Endothelial cell of umbilical vein (primary cell): ENCODE measurements at regions not wholly inside any gene's neighbourhood (a gene's known extent, or its start where the extent isn't known, plus 50 kb on each side); places are given as distances from the start of the nearest gene placed in this dataset.
"Not testable (repeated sequence)": the region's sequence is repeated elsewhere in the genome, so short reads cannot be mapped to it uniquely, and the experiment has no call there.

Experiments
- BruUV-seq: library from RNA; stranded (reverse); fragments of 400-500 nt; replicated peaks from 2 replicates; lab custom pipeline; 2021; lab: Mats Ljungman, UMichigan
- CTCF ChIA-PET: fragments of 300-600, 350-600 bp; sonication (Branson Sonifier 250); formaldehyde crosslinking; loops from one replicate; lab custom pipeline; 2021; ENCODE audit warnings: antibody characterized with exemption, inconsistent platforms; lab: Charles Lee
- POLR2A ChIA-PET: fragments of 300-600, 350-600 bp; sonication (Branson Sonifier 250); formaldehyde crosslinking; loops from one replicate; lab custom pipeline; 2021; ENCODE audit warnings: antibody characterized with exemption, inconsistent platforms; lab: Charles Lee
- DNase-seq: peaks from one replicate; pipeline ENCODE4 v3.0.0-alpha.2; 2011; ENCODE audit warnings: low read depth, low spot score
- FAIRE-seq: peaks from 2 replicates; lab custom pipeline; 2011; peaks lifted over from hg19 to GRCh38; lab: Jason Lieb, UNC
- H2AFZ ChIP-seq: 2 replicates; pipeline ENCODE4 v1.6.0; 2012; ENCODE audit warnings: low read depth, low read length, control low read depth, inconsistent platforms
- H3K27ac ChIP-seq: 2 replicates; pipeline ENCODE4 v1.5.1; 2011; ENCODE audit warnings: low read depth, mild to moderate bottlenecking, control low read depth, low read length, moderate library complexity; ENCODE audit not compliant: insufficient read depth
- H3K27me3 ChIP-seq, 2 experiments: 2 replicates each; pipeline versions ENCODE4 v1.6.0 to v1.6.1; 2011; ENCODE audit warnings: low read length in 2 of 2, mixed read lengths in 1 of 2; ENCODE audit not compliant: control insufficient read depth in 2 of 2, insufficient read depth in 2 of 2
- H3K36me3 ChIP-seq, 2 experiments: 2 replicates in 1 of 2; 3 replicates in 1 of 2; pipeline ENCODE4 v1.5.1; 2011; ENCODE audit warnings: low read length in 2 of 2, mild to moderate bottlenecking in 1 of 2, moderate library complexity in 1 of 2; ENCODE audit not compliant: control insufficient read depth in 2 of 2, insufficient read depth in 2 of 2; ENCODE audit errors: extremely low read depth in 1 of 2
- H3K4me1 ChIP-seq: 3 replicates; pipeline ENCODE4 v1.5.1; 2011; ENCODE audit warnings: mild to moderate bottlenecking, low read length; ENCODE audit not compliant: control insufficient read depth, insufficient read depth; ENCODE audit errors: extremely low read depth
- H3K4me2 ChIP-seq: 2 replicates; pipeline ENCODE4 v1.6.1; 2011; ENCODE audit warnings: low read length, control low read depth, mixed read lengths; ENCODE audit not compliant: insufficient read depth
- H3K4me3 ChIP-seq, 3 experiments: fragments of 200-600 bp in 1 of 3; sonication (generic), shearing (Covaris generic) in 1 of 3; replicated peaks in 1 of 3; 2 replicates each; pipeline ENCODE4 v1.5.1; 2011 to 2016; ENCODE audit warnings: control low read depth in 3 of 3, low read length in 3 of 3, mild to moderate bottlenecking in 2 of 3, inconsistent platforms in 1 of 3, low read depth in 1 of 3, moderate library complexity in 1 of 3; ENCODE audit not compliant: insufficient read depth in 1 of 3
- H3K79me2 ChIP-seq: 2 replicates; pipeline ENCODE4 v1.6.0; 2012; ENCODE audit warnings: low read length, inconsistent platforms; ENCODE audit not compliant: control insufficient read depth, insufficient read depth
- H3K9ac ChIP-seq: replicated peaks from 2 replicates; pipeline ENCODE3; 2011; ENCODE audit warnings: low read length, control low read depth; ENCODE audit not compliant: insufficient read depth; ENCODE audit errors: extremely low read depth
- H3K9me1 ChIP-seq: replicated peaks from 3 replicates; pipeline ENCODE4 v1.6.0; 2011; ENCODE audit warnings: mild to moderate bottlenecking, low read length; ENCODE audit not compliant: control insufficient read depth, insufficient read depth; ENCODE audit errors: extremely low read depth
- H3K9me3 ChIP-seq: replicated peaks from 2 replicates; pipeline ENCODE4 v1.5.1; 2012; ENCODE audit warnings: low read length, inconsistent platforms; ENCODE audit not compliant: control insufficient read depth, insufficient read depth
- H4K20me1 ChIP-seq: replicated peaks from 2 replicates; pipeline ENCODE3; 2011; ENCODE audit warnings: mild to moderate bottlenecking, low read length; ENCODE audit not compliant: control insufficient read depth, insufficient read depth; ENCODE audit errors: extremely low read depth
- dilution Hi-C: fragments of 300-500 bp; cut with MboI; formaldehyde crosslinking; loops from one replicate; pipeline ENCODE4 v1.15.0; 2019; ENCODE audit warnings: low sequenced_read_pairs; ENCODE audit not compliant: extremely low pct_ligation_motif_present
- intact Hi-C: fragments of 100-400 bp; cut with micrococcal nuclease; formaldehyde crosslinking; loops from one replicate; pipeline ENCODE4 v1.10.0; 2022

GRCh38 chr2:16753025-16753424, 87.4 kb upstream of the CYRIA start:
- CTCF ChIA-PET: interaction anchor here (0.7 to 0.8 kb wide), 2 partner anchors 135 to 144 kb away, joined by 3 read pairs; no protein-coding TSS in a partner anchor
- H3K9ac ChIP-seq, intact Hi-C loops, H3K9me1 ChIP-seq, H3K4me1 ChIP-seq, H2AFZ ChIP-seq, H3K36me3 ChIP-seq, POLR2A ChIA-PET, BruUV-seq, H3K27me3 ChIP-seq, H3K4me2 ChIP-seq, DNase-seq, H3K27ac ChIP-seq, H4K20me1 ChIP-seq, H3K79me2 ChIP-seq, H3K9me3 ChIP-seq, dilution Hi-C loops, H3K4me3 ChIP-seq, FAIRE-seq: not testable (repeated sequence)

- H3K36me3 ChIP-seq, FAIRE-seq, H3K9ac ChIP-seq, H3K4me2 ChIP-seq, H3K4me3 ChIP-seq, H3K9me1 ChIP-seq, CTCF ChIA-PET, H4K20me1 ChIP-seq, DNase-seq, H3K9me3 ChIP-seq, dilution Hi-C loops, H2AFZ ChIP-seq, intact Hi-C loops, H3K27me3 ChIP-seq, H3K79me2 ChIP-seq, POLR2A ChIA-PET, BruUV-seq, H3K27ac ChIP-seq, H3K4me1 ChIP-seq: not testable (repeated sequence)
Observed at GRCh38 chr2:16750925-16751214, 85.2 kb upstream of the CYRIA start.
